GM12878 (cell line): ENCODE measurements at regions not wholly inside any gene's neighbourhood (a gene's known extent, or its start where the extent isn't known, plus 50 kb on each side); places are given as distances from the start of the nearest gene placed in this dataset.
A peak's percentile ranks its signal among the peaks of the same experiment; 100 is the strongest.

ENCODE experiments used
- ASH2L ChIP-seq: fragments of 300-600, 200-600 bp; sonication (generic); IDR thresholded peaks from 2 replicates; pipeline ENCODE4 v1.6.1; 2017; ENCODE audit warnings: low read depth, mild to moderate bottlenecking, borderline replicate concordance
- FOS ChIP-seq: IDR thresholded peaks from 3 replicates; pipeline ENCODE4 v1.6.1; 2011; ENCODE audit warnings: borderline replicate concordance; ENCODE audit not compliant: insufficient read length; ENCODE audit errors: extremely low read depth
- HDGF ChIP-seq: fragments of 450-650 bp; IDR thresholded peaks from 2 replicates; pipeline ENCODE4 v1.6.1; 2016; ENCODE audit warnings: antibody characterized with exemption
- IKZF1 ChIP-seq: fragments of 450-650 bp; conservative IDR thresholded peaks from 2 replicates; pipeline ENCODE4 v1.6.1; 2017; ENCODE audit warnings: antibody characterized with exemption, mild to moderate bottlenecking
- KLF5 ChIP-seq: fragments of 450-650 bp; IDR thresholded peaks from 2 replicates; pipeline ENCODE4 v1.6.1; 2014; ENCODE audit warnings: mild to moderate bottlenecking; ENCODE audit not compliant: partially characterized antibody
- PML ChIP-seq: IDR thresholded peaks from 2 replicates; pipeline ENCODE4 v1.6.1; 2012; ENCODE audit warnings: low read length, inconsistent platforms
- RAD21 ChIP-seq: IDR thresholded peaks from 2 replicates; pipeline ENCODE4 v1.6.1; 2011; ENCODE audit warnings: mild to moderate bottlenecking, low read depth, low read length, moderate library complexity; ENCODE audit not compliant: insufficient read depth
- ZBED1 ChIP-seq: IDR thresholded peaks from 2 replicates; pipeline ENCODE4 v1.6.1; 2016; ENCODE audit warnings: borderline replicate concordance
- ZNF217 ChIP-seq: fragments of 450-650 bp; IDR thresholded peaks from 2 replicates; pipeline ENCODE4 v1.6.1; 2017; ENCODE audit warnings: antibody characterized with exemption, mild to moderate bottlenecking
- ZNF24 ChIP-seq: fragments of 450-650 bp; IDR thresholded peaks from 2 replicates; pipeline ENCODE4 v1.6.1; 2017; ENCODE audit warnings: antibody characterized with exemption, mild to moderate bottlenecking
- TF ChIP-seq, protein P1 (sequence below): IDR thresholded peaks from 2 replicates; pipeline ENCODE4 v1.6.1; 2011; ENCODE audit warnings: borderline replicate concordance, low read depth, mild to moderate bottlenecking, moderate library complexity, low read length; ENCODE audit not compliant: insufficient read depth, poor library complexity, severe bottlenecking
- TF ChIP-seq, protein P2 (sequence below): fragments of 450-650 bp; IDR thresholded peaks from 2 replicates; pipeline ENCODE4 v1.6.1; 2017; ENCODE audit warnings: mild to moderate bottlenecking, moderate library complexity
- TF ChIP-seq, protein P3 (sequence below): IDR thresholded peaks from 2 replicates; pipeline ENCODE4 v1.6.1; 2011; ENCODE audit warnings: low read depth, low read length, improper control_type of control experiment, borderline replicate concordance
- TF ChIP-seq, protein P4 (sequence below): fragments of 450-650 bp; conservative IDR thresholded peaks from 2 replicates; pipeline ENCODE4 v1.6.1; 2017; ENCODE audit warnings: mild to moderate bottlenecking, moderate library complexity
- TF ChIP-seq, protein P5 (sequence below): IDR thresholded peaks from 2 replicates; pipeline ENCODE4 v1.6.1; 2012; ENCODE audit warnings: improper control_type of control experiment, low read depth, low read length; ENCODE audit not compliant: insufficient replicate concordance

DNA sequence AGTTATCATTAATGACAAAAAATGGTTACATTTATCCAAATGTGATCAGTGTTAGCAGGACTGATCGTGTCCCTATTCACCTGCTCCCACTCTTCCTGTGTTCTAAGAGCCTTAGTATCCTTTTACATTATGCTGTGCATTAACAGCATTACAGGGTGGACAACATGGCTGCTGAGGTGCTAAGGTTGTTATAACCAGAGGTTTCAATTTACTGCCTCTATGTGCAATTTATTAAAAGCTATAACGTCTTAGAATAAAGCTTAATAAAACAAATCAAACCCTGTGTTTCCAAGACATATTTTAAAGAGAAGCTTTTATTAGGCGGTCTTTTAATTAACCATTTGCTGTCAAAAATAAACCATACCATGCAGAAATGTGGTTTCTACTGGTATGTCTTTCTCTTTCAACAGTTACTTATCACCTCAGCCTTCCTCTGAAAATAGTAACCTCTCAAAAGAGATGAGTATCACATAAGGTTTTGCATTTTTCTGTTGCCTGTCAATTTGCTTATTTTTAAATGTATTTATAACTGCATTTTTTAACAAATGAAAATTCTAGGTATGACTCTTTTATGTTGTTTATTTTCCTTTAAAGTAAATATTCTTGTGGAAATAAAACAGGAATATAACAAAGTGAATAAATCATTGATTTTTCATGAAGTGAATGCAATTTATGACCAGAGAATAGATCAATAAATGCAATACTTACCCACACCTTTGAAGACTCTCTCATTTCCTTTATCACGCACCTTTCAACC lies 849.8 kb upstream of the SORCS1 start (continued):
- TF ChIP-seq, protein P1, sequence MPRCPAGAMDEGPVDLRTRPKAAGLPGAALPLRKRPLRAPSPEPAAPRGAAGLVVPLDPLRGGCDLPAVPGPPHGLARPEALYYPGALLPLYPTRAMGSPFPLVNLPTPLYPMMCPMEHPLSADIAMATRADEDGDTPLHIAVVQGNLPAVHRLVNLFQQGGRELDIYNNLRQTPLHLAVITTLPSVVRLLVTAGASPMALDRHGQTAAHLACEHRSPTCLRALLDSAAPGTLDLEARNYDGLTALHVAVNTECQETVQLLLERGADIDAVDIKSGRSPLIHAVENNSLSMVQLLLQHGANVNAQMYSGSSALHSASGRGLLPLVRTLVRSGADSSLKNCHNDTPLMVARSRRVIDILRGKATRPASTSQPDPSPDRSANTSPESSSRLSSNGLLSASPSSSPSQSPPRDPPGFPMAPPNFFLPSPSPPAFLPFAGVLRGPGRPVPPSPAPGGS = no peak
- TF ChIP-seq ZBED1 = no peak
- TF ChIP-seq, protein P2, sequence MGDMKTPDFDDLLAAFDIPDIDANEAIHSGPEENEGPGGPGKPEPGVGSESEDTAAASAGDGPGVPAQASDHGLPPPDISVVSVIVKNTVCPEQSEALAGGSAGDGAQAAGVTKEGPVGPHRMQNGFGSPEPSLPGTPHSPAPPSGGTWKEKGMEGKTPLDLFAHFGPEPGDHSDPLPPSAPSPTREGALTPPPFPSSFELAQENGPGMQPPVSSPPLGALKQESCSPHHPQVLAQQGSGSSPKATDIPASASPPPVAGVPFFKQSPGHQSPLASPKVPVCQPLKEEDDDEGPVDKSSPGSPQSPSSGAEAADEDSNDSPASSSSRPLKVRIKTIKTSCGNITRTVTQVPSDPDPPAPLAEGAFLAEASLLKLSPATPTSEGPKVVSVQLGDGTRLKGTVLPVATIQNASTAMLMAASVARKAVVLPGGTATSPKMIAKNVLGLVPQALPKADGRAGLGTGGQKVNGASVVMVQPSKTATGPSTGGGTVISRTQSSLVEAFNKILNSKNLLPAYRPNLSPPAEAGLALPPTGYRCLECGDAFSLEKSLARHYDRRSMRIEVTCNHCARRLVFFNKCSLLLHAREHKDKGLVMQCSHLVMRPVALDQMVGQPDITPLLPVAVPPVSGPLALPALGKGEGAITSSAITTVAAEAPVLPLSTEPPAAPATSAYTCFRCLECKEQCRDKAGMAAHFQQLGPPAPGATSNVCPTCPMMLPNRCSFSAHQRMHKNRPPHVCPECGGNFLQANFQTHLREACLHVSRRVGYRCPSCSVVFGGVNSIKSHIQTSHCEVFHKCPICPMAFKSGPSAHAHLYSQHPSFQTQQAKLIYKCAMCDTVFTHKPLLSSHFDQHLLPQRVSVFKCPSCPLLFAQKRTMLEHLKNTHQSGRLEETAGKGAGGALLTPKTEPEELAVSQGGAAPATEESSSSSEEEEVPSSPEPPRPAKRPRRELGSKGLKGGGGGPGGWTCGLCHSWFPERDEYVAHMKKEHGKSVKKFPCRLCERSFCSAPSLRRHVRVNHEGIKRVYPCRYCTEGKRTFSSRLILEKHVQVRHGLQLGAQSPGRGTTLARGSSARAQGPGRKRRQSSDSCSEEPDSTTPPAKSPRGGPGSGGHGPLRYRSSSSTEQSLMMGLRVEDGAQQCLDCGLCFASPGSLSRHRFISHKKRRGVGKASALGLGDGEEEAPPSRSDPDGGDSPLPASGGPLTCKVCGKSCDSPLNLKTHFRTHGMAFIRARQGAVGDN = peak; percentile 84; the same call in 1 of the 2 replicates
- TF ChIP-seq, protein P3, sequence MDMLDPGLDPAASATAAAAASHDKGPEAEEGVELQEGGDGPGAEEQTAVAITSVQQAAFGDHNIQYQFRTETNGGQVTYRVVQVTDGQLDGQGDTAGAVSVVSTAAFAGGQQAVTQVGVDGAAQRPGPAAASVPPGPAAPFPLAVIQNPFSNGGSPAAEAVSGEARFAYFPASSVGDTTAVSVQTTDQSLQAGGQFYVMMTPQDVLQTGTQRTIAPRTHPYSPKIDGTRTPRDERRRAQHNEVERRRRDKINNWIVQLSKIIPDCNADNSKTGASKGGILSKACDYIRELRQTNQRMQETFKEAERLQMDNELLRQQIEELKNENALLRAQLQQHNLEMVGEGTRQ = no peak
- TF ChIP-seq KLF5 = no peak
- no peak for TF ChIP-seq ASH2L
- TF ChIP-seq ZNF217 = peak; percentile 31; the same call in 1 of the 2 replicates
- TF ChIP-seq, protein P4, sequence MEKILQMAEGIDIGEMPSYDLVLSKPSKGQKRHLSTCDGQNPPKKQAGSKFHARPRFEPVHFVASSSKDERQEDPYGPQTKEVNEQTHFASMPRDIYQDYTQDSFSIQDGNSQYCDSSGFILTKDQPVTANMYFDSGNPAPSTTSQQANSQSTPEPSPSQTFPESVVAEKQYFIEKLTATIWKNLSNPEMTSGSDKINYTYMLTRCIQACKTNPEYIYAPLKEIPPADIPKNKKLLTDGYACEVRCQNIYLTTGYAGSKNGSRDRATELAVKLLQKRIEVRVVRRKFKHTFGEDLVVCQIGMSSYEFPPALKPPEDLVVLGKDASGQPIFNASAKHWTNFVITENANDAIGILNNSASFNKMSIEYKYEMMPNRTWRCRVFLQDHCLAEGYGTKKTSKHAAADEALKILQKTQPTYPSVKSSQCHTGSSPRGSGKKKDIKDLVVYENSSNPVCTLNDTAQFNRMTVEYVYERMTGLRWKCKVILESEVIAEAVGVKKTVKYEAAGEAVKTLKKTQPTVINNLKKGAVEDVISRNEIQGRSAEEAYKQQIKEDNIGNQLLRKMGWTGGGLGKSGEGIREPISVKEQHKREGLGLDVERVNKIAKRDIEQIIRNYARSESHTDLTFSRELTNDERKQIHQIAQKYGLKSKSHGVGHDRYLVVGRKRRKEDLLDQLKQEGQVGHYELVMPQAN = no peak
- no peak for TF ChIP-seq HDGF
- TF ChIP-seq ZNF24 = peak; percentile 34; the same call in 1 of the 2 replicates
- 0 out of 2 replicates have a peak, but pooled peaks have one; percentile 27 for TF ChIP-seq PML
- no peak for TF ChIP-seq IKZF1
- TF ChIP-seq, protein P5, sequence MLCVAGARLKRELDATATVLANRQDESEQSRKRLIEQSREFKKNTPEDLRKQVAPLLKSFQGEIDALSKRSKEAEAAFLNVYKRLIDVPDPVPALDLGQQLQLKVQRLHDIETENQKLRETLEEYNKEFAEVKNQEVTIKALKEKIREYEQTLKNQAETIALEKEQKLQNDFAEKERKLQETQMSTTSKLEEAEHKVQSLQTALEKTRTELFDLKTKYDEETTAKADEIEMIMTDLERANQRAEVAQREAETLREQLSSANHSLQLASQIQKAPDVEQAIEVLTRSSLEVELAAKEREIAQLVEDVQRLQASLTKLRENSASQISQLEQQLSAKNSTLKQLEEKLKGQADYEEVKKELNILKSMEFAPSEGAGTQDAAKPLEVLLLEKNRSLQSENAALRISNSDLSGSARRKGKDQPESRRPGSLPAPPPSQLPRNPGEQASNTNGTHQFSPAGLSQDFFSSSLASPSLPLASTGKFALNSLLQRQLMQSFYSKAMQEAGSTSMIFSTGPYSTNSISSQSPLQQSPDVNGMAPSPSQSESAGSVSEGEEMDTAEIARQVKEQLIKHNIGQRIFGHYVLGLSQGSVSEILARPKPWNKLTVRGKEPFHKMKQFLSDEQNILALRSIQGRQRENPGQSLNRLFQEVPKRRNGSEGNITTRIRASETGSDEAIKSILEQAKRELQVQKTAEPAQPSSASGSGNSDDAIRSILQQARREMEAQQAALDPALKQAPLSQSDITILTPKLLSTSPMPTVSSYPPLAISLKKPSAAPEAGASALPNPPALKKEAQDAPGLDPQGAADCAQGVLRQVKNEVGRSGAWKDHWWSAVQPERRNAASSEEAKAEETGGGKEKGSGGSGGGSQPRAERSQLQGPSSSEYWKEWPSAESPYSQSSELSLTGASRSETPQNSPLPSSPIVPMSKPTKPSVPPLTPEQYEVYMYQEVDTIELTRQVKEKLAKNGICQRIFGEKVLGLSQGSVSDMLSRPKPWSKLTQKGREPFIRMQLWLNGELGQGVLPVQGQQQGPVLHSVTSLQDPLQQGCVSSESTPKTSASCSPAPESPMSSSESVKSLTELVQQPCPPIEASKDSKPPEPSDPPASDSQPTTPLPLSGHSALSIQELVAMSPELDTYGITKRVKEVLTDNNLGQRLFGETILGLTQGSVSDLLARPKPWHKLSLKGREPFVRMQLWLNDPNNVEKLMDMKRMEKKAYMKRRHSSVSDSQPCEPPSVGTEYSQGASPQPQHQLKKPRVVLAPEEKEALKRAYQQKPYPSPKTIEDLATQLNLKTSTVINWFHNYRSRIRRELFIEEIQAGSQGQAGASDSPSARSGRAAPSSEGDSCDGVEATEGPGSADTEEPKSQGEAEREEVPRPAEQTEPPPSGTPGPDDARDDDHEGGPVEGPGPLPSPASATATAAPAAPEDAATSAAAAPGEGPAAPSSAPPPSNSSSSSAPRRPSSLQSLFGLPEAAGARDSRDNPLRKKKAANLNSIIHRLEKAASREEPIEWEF = peak; percentile 94
- TF ChIP-seq FOS = no peak
- TF ChIP-seq RAD21 = no peak
- TF ChIP-seq, all 136 proteins: peak for 13
